HPDE6-E6E7 (cell line): ENCODE measurements at regions not wholly inside any gene's neighbourhood (a gene's known extent, or its start where the extent isn't known, plus 50 kb on each side); places are given as distances from the start of the nearest gene placed in this dataset.

Experiments
- DNase-seq: peaks from one replicate; pipeline ENCODE4 v3.0.0; 2011; ENCODE audit warnings: missing footprints; ENCODE audit errors: extremely low spot score

DNA sequence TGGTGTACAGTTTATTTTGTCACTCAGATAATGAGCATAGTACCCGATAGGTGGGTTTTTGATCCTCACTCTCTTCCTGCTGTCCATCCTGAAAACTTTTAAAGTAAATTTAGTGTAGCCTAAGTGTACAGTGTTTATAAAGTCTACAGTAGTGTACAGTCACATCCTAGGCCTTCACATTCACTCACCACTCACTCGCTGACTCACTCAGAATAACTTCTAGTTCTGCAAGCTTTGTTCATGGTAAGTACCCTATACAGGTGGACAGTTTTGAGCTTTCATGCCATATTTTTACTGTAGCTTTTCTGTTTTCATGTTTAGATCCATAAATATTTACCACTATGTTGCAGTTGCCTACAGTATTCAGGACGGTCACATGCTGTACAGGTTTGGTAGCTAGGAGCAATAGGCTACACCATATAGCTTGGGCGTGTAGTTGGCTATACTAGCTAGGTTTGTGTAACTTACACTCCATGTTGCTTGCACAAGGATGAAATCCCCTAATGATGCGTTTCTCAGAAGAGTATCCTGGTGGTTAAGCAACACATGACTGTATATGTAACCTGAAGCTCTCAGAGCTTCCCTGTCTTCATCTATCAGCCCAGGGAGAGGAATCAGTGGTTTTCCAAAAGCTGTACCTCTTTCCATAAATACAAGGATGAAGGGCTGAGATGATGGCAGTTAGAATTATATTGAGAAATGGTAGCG is 87.6 kb upstream of the SLC25A26 start:
- no peak for DNase-seq

- no peak for DNase-seq
These were observed 89.9 kb upstream of the MAGI1 start for GRCh38 chr3:66128623-66129022.

DNA sequence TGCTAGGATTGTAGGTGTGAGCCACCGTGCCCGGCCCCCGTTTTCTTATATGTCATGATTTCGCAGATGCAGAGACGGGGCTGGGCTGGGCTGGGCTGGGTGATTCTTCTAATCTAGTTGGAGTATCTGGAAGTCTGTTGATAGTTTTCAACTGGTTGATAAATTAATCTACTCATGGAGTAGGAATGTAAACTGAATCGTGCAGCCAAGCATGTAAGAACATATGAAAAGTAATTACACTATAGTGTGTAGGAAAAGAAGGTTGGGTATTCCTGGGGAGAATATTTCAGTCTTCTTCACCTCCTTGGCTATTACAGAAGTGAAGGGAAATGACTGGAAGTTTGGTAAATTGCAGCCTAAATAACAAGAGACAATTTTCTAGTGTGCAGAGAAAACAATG is 82.6 kb upstream of the MAGI1 start:
- DNase-seq: no peak

DNA sequence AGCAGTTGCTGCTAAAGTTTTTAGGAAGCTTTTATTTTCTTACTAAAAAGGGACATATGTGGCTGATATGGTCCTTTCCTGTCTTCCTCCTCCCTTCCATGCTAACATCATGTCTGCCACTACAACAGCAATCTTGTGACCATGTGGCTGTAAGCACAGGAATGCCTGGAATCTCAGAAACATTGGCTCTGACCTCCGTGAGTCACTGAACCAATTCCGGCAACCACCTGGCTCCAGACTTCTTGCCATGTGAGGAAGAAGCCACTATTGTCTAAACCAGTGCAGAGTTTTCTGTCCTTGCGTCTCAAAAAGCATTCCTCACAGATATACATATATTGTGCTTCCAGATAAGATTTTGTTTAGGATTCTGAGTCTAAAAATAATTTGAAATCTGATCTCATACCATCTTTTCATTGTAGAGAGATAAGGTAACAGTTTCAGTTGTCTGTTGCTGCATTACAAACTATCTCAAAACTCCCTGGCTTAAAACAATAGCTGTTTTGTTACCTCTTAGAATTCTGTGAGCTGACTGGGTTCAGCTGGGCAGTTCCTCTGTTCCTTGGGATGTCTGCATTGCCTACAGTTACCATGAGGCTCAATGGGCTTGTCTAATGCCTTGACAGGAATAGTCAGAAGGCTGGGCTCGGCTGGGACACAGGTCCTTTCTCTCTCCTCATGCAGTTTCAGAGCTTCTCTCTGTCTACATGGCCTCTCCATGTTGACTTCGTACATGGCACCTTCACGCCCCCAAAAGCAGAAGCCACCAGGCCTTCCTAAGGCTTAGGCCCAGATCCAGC is 77.3 kb upstream of the MAGI1 start:
- peak; percentile 14 for DNase-seq

DNA sequence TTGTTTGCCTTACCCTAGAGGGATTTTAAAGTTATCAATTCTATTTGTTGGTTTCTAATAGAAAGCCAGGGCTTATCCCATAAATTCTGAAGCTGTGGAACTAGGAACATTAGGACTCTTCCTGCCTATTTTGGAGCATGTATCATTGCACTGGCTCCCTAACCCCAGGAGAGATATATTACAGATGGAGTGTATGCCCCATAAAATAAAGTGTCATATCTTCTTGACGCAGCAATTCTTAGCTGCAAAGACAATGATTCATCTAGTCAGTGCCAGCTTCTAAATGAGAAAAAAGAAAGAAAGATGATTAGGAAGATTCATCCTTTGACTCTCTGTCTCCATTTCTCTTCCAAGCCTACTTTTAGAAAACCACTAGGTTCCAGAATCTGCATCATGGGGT is 74.8 kb upstream of the MAGI1 start:
- DNase-seq: no peak

DNA sequence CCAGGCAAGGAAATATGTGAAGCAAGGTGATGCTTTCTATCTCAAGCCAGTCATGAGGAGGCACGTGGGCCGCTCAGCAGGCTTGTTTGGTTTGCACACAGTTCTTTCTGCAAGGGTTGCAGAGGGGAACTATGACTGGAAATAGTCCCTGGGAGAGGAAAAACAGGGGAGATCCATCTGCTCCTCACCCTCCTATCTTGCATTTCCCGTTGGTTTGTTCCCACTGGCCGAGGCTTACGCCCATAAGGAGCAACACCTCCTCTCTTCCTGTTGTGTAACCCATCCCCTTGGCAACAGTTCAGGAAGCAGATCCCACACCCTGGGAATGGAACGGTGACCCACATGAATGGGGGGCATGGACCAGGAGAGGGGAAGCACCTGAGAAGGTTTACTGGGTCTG is 72.1 kb upstream of the MAGI1 start:
- no peak for DNase-seq

- no peak for DNase-seq
These were observed 69.1 kb upstream of the MAGI1 start for GRCh38 chr3:66107855-66108254.

GRCh38 chr3:66106788-66107187 is 68.1 kb upstream of the MAGI1 start:
- no peak for DNase-seq

DNA sequence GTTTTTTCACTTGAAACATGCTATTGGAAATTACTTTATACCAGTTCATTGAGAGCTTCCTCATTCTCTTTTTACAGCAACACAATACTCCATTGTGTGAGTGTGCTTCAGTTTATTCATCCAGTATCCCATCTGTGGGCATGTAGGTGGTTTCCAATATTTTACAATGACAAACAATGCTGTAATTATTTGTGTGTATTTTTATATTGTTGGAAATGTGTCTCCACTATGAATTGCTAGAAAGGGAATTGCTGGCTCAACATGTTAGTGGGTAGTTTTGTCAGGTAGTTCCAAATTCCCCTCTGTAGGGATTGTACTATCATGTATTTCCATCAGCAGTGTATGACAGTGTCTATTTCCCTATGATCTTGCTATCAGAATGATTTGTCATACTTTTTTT is 65.8 kb upstream of the MAGI1 start:
- no peak for DNase-seq

DNA sequence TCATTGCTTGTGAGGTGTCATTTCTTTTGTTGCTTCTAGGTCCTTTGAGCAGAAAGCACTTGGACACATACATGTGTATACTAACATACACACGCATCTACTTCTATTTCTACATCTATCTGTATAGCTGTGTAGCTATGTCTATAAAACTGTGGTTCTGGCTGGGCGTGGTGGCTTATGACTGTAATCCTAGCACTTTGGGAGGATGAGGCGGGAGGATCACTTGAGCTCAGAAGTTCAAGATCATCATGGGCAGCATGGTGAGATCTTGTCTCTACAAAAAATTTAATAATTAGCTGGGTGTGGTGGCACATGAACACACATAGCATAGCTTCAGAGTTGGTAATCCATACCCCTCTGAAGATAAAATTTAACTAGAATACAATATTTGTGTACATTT is 65.0 kb upstream of the MAGI1 start:
- no peak for DNase-seq

DNA sequence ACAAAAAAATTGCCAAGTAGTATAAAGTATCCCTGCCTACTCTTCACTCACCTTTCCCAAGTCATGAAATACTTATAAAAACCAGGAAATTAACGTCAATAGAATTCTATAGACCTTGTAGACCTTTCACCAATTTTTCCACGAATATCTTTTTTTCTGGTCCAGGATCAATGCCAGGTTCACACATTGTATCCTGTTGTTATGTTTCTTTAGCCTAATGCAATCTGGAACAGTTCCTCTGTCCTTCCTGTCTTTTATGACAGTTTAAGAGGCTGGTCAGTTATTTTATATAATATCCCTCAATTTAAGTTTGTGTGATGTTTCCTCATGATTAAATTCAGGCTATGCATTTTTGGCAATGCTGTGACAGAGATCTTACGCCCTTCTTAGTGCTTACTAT is 63.2 kb upstream of the MAGI1 start:
- no peak for DNase-seq

DNA sequence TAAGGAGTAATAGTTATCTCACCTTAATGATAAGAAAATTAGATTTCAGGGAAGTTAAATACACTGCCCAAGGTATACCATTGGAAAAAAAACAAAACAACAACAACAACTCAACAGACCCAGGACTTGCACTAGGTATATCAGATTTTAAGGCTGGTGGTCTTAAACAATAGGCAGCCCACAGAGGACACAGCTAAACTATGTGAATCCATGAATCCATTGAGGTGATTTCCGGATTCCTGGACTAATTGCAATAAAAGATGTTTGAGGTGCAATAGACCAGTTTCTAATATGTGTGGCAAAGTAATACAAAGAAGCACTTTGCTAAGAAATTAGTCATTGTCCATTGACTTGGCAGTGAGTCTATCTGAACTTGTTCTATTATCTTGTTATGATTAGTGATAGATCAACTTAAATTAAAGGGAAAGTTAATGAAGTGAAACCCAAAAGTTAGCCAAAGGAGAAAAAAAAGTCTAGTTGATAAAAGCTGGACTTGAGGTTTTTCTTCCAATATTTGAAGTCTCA is 60.9 kb upstream of the MAGI1 start:
- DNase-seq: no peak

DNA sequence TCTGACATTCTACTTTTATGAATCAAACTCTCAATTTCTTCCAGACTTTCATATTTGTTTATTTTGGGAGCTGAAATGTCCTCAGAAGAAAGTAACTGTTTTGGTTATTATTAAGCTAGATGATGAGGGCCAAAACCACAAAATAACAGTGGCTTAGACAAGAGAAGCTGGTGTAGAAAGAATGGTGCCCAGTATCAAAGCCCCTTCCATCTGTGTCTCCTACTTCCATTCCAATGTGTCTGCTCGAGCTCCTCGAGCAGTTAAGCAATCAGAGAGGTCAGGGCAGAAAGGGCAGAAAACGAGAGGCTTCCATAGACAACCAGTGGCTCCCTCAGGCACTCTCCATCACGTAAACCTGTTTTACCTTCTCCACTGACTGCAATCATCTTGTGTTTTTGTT is 59.7 kb upstream of the MAGI1 start:
- no peak for DNase-seq

GRCh38 chr3:66097647-66098046 is 58.9 kb upstream of the MAGI1 start:
- DNase-seq: no peak

GRCh38 chr3:66095295-66096001 is 56.7 kb upstream of the MAGI1 start:
- no peak for DNase-seq

- no peak for DNase-seq
These were observed 55.3 kb upstream of the MAGI1 start for GRCh38 chr3:66093981-66094380.

GRCh38 chr3:66092175-66092995 is 53.7 kb upstream of the MAGI1 start:
- DNase-seq: no peak
